NOMO-1 treated with dmso at 0.1 percent for 144 hours (cell line): ENCODE measurements at regions not wholly inside any gene's neighbourhood (a gene's known extent, or its start where the extent isn't known, plus 50 kb on each side); places are given as distances from the start of the nearest gene placed in this dataset.

Experiments
- DNase-seq: peaks from one replicate; lab custom pipeline; 2025; ENCODE audit not compliant: unreplicated experiment; lab: John Stamatoyannopoulos, UW

DNA sequence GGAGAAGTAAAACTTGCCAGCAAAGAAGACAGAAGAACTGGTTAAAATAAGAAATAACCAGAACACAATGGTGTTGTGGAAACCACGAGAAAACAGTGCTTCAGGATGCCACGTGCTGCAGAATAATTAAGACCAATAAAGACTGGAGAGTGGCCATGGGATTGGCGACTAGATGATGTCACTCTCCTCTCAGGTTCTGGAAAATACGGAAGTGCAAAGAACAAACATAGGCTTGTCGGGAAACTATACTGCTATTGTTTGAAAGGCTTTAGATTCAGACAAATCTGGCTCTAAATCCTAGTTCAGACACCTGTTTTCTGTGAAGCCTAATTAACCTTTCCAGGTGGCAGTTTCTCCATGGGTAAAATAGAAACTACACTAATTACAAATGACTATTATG, 138.4 kb upstream of the STXBP5 start:
- DNase-seq: no peak

DNA sequence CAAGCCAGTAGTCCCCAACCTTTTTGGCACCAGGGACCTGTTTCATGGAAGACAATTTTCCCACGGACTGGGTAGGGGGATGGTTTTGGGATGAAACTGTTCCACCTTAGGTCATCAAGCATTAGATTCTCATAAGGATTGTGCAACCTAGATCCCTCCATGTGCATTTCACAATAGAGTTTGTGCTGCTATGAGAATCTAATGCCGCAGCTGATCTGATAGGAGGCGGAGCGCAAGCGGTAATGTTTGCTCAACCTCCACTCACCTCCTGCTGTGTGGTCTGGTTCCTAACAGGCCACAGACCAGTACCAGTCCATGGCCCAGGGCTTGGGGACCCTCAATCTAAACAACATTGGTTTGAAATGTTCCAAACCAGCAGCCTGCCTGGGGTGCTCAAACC, 137.0 kb upstream of the STXBP5 start:
- DNase-seq: no peak

DNA sequence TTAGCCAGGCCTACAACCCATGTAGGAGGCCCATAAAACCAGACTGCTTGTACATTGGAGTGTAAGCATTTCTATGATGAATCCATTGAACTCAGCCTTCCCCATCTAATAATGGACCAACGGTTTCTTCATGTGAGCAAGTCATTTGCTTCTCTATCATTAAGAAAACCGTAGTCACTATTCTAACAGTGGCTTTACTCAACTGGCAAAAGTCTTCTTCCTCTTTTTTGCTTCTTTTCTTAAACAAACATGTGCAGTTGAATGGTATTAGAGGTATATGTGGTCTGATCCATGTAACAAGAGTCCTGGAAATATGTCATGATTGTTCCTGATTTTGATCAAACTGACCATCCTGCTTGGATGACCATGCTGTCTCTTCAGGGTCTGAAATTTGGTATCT, 132.4 kb upstream of the STXBP5 start:
- DNase-seq: peak; percentile 30

DNA sequence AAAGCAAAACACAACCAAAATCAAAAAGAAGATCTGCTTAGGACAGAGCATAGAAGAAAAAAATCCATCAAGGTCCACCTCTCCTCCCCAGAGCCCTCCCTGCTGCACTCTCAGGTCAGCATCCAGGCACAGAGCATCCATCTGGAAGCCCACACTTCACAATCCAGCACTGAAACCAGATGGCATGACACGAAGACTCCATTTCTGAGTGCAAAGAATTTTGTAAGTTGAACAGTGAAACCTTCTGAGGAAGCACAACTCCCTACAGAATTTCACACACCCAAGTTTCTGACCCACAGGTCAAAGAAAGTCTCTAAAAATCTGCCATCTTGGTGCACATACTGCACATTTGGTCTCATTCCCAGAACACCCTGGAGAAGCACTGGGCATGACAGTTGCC, 128.8 kb upstream of the STXBP5 start:
- DNase-seq: no peak

DNA sequence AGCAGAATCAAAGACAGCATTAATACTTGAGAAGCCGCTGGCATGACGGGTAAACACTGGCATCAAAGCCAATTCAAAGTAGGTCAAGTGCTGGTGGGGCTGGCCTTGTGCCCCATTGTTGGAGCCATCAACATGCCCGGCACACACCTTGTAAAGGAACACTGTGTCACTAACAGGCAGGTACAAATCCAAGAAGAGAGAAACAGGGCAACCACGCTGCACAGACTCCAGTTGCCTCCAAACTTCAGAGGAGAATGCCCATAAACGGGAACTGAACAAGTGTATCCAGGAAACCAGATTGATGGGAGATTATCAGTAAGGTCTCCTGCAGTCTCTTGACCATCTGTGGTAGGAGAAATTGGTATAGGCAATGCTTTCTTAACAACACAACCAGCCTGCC, 127.0 kb upstream of the STXBP5 start:
- DNase-seq: no peak

DNA sequence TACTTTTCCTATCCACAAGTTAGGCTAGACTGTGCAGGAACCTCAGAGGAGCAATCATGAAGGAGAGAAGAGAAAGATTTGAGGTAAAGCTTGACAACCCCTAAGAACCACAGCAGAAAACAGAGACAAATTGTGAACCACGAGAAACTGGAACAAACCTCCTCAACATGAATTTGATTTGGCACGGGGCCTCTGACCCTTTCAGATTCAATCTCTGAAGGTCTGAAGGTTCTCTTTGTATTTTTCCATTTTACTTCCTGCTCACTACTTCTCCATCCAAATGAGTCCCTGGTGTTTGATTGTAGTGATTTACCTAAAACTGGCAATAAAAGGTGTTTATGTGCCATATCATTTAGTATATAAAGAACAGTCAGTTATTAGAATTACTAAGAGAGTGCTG, 126.1 kb upstream of the STXBP5 start:
- DNase-seq: no peak

DNA sequence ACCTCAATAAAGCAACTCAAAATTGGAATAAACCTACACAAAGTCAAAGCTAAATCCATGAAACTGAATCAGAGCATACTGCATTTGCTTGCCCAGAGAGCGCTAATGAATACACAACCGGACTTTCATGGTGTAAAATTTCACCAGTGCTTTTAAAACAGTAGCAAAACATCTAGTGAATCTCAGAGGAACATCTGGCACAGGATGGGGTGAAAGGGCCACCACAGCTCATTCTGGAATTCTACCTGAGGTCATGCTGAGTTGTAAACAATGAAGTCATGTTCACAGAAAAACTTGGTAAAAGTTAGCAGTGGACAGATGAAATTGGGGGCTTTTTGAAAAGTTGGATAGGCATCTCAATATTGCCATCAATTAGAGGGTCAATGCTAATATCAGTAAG, 125.6 kb upstream of the STXBP5 start:
- no peak for DNase-seq

DNA sequence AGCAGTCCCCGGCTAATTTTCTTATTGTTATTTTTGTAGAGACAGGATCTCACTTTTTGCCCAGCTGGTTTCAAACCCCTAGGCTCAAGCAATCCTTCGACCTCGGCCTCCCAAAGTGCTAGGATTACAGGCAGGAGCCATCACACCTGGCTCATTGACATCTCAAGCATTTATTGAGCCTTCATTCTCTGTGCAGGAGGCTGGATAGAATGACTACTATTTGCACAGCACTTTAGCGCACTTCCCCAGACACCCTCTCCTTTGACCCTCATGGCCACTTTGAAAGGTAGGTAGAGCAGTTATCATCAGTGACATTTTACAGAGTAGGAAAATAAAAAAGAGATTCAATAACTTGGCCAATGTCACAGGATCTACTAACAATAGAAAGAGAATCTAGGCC, 124.0 kb upstream of the STXBP5 start:
- no peak for DNase-seq

DNA sequence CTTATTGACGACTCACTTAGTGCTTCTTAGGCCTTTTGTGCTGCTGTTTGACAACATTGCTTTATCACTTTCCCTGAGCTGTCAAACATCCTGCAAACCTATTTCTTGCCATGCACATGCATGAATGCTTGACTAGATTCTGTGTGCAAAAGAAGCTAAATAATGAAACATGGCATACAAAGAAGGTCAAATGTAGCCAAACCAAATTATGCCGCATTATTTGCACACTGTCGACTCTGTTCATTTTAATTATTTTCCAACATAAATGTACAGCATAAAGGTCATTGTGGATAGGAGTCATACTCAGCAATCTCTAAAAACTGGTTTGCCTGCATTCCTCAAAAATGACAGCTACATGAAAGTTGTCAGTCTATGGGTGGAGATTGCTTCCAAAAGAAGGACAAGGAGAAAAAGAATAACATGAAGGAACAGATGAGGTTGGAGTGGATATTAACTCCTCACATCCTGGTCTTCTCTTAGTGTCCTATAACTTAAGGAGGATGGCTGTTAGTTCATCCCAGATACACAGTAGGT, 123.1 kb upstream of the STXBP5 start:
- DNase-seq: no peak

DNA sequence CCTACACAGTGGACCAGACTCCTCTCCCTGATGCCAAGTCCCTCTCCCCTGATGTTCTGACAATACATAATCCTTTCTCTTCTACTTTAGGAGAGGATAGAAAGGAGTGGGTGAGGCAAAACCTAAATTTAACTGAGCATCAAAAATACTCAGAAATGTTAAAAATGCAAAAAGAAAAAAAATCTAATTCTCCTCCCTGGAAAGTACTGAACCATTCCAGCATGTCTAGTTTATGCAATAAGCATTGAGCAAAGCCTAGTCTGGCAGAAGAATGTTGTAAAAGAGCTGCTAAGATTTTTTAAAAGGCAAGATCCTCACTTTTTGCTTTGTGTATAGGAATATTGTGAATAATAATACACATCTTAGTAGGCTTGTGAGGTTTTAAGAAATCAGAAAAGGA, 116.6 kb upstream of the STXBP5 start:
- DNase-seq: no peak

DNA sequence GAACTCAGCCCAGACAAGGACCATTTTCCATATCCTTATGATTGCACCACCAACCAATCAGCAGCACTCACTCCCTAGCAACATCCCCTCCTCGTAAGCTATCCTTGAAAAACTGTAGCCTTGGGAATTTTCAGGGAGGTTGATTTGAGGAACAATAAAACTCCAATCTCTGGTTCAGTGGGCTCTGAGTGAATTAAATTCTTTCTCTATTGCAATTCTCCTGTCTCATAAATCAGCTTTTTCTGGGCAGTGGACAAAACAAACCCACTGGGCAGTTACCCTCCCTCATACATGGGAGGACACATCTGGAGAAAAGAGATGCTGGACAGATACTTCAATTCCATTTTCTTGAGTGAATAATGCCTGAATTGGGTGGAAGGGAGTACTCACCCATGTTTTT, 115.4 kb upstream of the STXBP5 start:
- no peak for DNase-seq

DNA sequence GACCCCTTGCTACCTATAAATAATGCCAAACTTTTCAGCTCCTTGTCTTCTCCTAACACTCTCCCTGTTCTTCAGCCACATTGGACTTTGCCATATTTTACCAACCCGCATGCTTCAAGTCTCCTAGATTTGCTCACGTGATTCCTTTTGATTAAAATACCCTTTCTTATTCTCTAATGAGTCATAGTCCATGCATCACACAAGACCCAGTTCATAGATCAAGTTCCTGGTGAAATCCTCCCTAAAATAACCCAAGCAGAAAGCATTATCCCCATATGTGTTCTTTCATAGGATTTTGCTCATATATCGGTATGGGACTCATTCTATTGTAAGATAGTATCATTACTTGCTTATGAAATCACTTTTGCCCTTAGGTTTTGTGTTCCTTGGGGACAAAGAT, 108.9 kb upstream of the STXBP5 start:
- DNase-seq: no peak

DNA sequence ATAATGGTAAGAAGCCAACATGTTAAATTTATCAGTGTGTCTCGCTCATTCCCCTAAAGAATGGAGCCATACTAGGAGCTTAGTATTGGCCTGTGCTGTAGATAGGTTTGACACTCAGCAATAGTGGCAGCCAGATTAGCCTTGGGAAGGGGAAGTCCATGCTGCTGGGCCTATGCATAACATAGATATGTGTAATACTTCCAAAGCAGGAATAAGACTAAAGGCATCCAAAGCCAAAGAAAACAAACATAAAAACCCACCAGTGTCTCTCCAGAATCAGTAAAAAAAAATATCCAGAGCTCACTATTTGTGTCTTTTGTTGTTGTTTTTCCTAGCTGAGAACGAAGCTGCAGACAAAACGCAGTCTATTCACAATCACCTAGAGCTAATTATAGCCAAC, 104.2 kb upstream of the STXBP5 start:
- no peak for DNase-seq

DNA sequence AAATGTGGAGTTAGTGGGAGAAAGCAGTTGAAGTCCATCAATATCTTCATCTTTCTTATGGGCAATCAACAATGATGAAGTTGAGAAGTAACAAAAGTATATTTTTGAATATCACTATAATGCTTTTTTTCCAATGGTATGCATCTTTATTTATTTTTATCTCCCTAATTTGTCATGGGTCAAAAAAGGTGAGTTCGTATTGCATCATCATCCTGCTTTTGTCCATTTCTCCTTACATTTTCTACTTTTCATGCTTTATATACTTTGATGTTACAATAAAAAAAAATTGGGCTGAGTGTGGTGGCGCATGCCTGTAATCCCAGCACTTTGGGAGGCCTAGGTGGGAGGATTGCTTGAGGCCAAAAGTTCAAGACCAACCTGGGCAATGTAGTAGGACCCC, 101.2 kb upstream of the STXBP5 start:
- DNase-seq: no peak

DNA sequence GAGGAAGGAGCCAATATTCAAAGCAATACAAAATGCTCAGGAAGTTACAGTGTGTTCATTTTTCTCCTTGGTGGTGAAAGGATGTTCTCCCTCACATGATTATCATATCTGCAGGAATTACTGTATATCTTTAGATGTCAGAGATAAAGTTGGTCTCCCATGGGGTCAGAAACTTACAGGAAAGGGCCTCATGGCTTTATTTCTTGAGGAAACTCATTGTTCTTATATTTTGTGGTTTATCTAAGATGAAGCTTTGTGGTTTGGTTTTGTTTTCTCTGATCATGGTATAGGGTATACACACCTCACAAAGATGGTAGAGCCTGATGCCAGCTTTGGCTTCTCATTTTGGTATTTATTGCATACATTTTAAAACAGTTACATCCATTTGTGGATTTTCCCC, 100.5 kb upstream of the STXBP5 start:
- DNase-seq: no peak

DNA sequence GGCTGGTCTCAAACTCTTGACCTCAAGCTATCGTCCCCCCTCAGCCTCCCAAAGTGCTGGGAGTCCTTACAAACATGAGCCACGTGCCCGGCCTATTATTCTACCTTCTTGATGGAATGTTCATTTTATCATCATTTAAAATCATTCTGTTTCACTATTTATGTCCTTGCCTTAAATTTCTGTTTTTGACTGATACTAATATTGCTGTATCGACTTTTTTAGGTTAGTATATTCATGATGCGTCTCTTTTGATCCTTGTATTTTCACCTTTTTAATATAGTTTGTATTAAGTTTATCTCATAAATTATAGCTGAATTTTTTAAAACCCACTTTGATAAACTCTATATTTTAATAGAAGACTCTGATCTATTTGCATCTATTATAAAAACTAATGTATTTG, 98.4 kb upstream of the STXBP5 start:
- DNase-seq: no peak

DNA sequence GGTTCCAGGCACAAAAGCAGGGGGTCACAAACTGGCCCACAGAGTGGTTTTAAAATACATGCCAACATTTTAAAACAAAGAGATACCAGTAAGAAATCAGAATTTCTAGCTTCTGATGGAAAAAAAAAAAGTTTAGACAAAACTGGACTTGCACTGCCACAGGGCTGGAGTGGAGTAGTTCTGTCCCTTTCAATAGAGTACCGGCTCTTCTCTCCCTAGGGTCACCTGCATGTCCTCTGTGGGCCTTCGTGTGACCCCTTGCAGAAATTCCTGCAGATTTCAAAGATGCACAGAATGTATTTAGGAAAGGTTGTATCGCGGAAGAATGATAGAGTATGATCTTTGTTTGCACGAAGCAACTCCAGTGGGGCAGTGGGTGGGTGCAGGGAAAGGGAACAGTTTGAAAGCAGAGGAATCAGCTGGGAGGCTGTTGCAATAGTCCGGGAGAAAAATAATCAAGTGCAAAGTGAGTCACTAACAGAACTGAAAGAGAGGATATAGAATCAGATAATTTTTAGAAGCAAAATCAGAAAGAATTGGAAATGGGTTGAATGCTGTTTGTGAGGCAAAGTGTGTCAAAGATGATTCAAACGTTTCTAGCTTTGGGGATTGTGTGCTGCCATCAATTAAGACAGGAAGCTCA, 97.3 kb upstream of the STXBP5 start:
- DNase-seq: no peak

DNA sequence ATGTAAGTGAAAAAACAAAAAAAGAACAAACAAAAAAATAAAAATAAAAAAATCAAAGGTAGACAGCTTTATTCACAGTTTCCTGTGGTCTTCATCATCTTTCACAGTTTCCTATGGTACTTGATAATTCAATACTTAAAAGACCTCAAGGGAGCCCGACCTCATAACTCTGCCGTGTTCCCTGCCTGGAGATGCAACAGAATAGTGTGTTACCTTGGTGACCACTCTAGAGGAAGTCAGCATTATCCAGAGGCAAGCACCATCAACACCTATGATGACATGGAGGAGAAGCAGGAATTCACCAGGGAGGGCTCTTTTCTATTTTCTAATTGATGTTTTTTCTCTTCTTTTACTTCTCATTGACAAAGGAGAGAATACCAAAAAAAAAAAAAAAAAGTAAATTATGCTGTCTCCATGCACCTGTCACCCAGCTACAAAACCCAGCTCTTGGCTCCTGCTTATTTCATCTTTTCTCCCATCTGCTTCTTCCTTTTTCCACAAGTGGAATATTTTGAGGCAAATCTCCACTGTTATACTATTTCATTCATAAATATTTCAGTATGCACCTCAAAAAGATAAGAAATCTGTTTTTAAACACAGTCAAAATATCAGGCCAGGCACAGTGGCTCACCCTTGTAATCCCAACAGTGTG, 95.8 kb upstream of the STXBP5 start:
- no peak for DNase-seq

DNA sequence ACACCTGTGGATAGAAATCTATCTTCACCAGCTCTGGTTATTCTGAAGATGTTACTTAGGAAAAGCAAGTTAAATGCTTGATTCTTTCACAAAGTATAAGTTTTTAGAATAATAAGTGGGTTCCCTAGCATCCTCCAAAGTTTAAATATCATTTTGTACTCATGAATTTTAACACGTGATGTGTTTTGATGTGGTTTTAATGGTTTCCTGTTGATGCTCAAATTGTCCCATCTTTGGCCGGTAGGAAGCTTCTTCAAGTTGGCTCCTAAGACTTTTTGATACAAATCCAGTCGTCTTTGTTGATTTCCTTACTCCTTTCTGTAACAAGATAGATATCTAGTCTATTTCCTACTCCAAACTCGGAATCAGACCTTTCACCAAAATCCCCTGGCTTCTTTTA, 94.5 kb upstream of the STXBP5 start:
- no peak for DNase-seq

DNA sequence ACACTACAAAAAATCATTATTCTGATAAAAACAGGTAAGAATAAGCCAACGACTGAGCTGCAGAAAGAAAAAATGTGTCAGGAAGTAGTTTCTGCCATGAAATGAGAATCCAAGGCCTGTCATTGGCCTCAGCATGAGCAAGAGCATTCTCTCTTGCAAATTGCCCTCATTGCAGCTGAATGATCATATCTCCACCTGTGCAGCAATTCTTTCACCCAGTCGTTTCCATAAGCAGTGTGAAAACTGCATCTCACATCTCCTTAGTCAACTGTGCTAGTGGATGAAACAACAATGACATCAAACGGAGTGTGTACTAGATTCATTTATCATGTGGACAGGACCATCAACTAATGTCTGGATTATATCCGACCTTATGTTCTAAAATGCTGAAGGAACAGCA, 88.2 kb upstream of the STXBP5 start:
- DNase-seq: no peak

DNA sequence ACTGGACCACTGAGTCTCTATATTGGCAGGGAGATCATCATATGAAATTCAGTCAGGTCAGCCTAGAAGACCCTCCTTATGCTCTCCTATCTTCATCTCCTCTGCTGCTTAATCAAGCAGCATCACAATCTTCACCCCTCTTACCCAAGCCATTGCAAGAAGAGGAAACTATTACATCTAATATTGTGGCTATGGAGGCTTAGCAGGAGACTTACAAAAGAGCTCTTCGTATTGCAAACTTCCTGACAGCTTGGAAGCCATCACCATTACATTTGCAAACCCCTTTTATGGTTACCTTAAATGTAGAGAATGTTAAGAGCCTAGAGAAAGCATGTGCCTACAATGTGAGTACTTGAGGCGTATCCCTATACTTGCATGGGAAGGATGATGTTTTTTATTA, 87.2 kb upstream of the STXBP5 start:
- peak; percentile 40 for DNase-seq

DNA sequence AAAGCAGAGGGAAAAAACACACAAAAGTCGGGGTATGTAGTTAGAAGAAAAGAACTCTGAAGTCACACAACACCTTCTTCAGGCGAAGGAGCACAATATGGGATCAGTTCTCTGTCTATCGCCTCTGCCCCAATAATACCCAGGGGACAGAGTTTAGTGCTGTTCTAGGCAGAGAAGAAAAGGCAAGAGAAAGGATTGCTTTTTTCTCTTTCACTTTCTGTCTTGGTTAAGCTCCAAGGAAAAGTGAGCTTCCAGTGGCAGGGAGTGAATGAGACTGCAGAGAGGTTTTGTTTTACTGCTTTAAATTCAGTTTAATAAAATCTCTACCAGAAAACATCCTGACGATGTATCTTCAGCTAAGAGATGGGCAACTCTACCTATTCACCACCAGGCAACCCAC, 86.6 kb upstream of the STXBP5 start:
- DNase-seq: no peak

DNA sequence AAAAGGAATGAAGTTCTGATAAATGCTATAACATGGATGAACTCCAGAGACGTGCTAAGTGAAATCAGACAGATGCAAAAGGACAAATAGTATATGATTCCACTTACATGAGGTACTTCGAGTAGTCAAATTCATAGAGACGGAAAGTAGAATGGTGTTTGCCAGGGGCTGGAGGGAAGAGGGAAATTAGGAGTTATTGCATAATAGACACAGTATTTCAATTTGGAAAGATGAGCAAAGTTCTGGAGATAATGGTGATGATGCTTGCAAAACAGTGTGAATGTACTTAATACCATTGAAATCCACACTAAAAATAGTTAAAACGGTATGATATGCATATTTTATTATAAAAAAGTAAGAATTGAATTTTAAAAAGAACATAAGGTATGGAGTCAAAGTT, 84.9 kb upstream of the STXBP5 start:
- DNase-seq: no peak
